K562 (cell line): ENCODE measurements at regions not wholly inside any gene's neighbourhood (a gene's known extent, or its start where the extent isn't known, plus 50 kb on each side); places are given as distances from the start of the nearest gene placed in this dataset.

Source experiments
- ARID1B ChIP-seq: fragments of 450-650 bp; IDR thresholded peaks from 2 replicates; pipeline ENCODE4 v1.6.1; 2016; ENCODE audit warnings: antibody characterized with exemption, mild to moderate bottlenecking, inconsistent platforms
- HOMEZ ChIP-seq: fragments of 250-450 bp; sonication (Bioruptor Pico); IDR thresholded peaks from 2 replicates; pipeline ENCODE4 v1.4.0; 2020; ENCODE audit warnings: mild to moderate bottlenecking, moderate library complexity
- NR1H2 ChIP-seq: sonication (generic); formaldehyde crosslinking; IDR thresholded peaks from 2 replicates; pipeline ENCODE4 v1.4.0; 2020; ENCODE audit warnings: mild to moderate bottlenecking, missing genetic modification reagents
- PCBP1 ChIP-seq: fragments of 200-400 bp; formaldehyde crosslinking; IDR thresholded peaks from 2 replicates; pipeline ENCODE4 v1.6.1; 2018; ENCODE audit warnings: mild to moderate bottlenecking, low read depth, low read length; ENCODE audit not compliant: poor library complexity, severe bottlenecking
- STAT6 ChIP-seq: sonication (generic); formaldehyde crosslinking; IDR thresholded peaks from 2 replicates; pipeline ENCODE4 v1.8.1; 2023; ENCODE audit warnings: mild to moderate bottlenecking, missing genetic modification reagents
- ZBTB40 ChIP-seq, 2 experiments: fragments of 450-650 bp in 1 of 2; sonication (generic) in 1 of 2; formaldehyde crosslinking in 1 of 2; IDR thresholded peaks; 2 replicates each; pipeline versions ENCODE4 v1.7.1 to v1.9.0; 2016 to 2022; ENCODE audit warnings: inconsistent platforms in 1 of 2, mild to moderate bottlenecking in 1 of 2, missing genetic modification reagents in 1 of 2

GRCh38 chr1:188877668-188878067 is 1600.0 kb downstream of the BRINP3 start (continued):
- TF ChIP-seq ZBTB40 (IDR thresholded peaks at IDR 0.05) (no peak), ZBTB40 (CRISPR knock-in tag; IDR thresholded peaks at IDR 0.05) (no peak), ARID1B (no peak), PCBP1 (no peak), STAT6 (CRISPR knock-in tag) (no peak), HOMEZ (CRISPR knock-in tag) (no peak), NR1H2 (no peak)
